WTC11 (cell line): ENCODE measurements at regions not wholly inside any gene's neighbourhood (a gene's known extent, or its start where the extent isn't known, plus 50 kb on each side); places are given as distances from the start of the nearest gene placed in this dataset.

Experiments
- ATAC-seq: fragments of 200-7000 bp; cut with Tn5 transposase; 2 replicates; pipeline ENCODE4 v1.10.0; 2021; ENCODE audit warnings: mild to moderate bottlenecking, moderate library complexity
- CTCF ChIA-PET: fragments of 300-600 bp; sonication (Branson Sonifier 250); formaldehyde crosslinking; loops from one replicate; lab custom pipeline; 2021; ENCODE audit warnings: antibody characterized with exemption; lab: Charles Lee
- POLR2A ChIA-PET: fragments of 350-600 bp; sonication (Branson Sonifier 250); formaldehyde crosslinking; loops from one replicate; lab custom pipeline; 2021; ENCODE audit warnings: antibody characterized with exemption; lab: Charles Lee
- DNase-seq: peaks from one replicate; pipeline ENCODE4 v3.0.0; 2021; ENCODE audit warnings: low spot score
- H3K27ac Mint-ChIP-seq: 2 replicates; pipeline ENCODE4 v1.8.0; 2021; ENCODE audit warnings: mixed read lengths
- H3K27me3 Mint-ChIP-seq: 2 replicates; pipeline ENCODE4 v1.8.0; 2021; ENCODE audit warnings: low read depth, mild to moderate bottlenecking, moderate library complexity, mixed read lengths
- H3K36me3 Mint-ChIP-seq: 2 replicates; pipeline ENCODE4 v1.8.0; 2021; ENCODE audit warnings: mixed read lengths
- H3K4me1 Mint-ChIP-seq: 2 replicates; pipeline ENCODE4 v1.8.0; 2022; ENCODE audit warnings: mixed read lengths
- H3K4me3 Mint-ChIP-seq: 2 replicates; pipeline ENCODE4 v1.8.0; 2021; ENCODE audit warnings: mild to moderate bottlenecking, moderate library complexity, mixed read lengths
- H3K9me3 Mint-ChIP-seq: 2 replicates; pipeline ENCODE4 v1.8.0; 2021; ENCODE audit warnings: mixed read lengths
- AFF4 ChIP-seq: sonication (generic); formaldehyde crosslinking; IDR thresholded peaks from 2 replicates; pipeline ENCODE4 v1.8.1; 2023; ENCODE audit warnings: mild to moderate bottlenecking, missing genetic modification reagents, borderline replicate concordance
- AR ChIP-seq: fragments of 250-450 bp; sonication (Bioruptor Pico); IDR thresholded peaks from 2 replicates; pipeline ENCODE4 v1.9.0; 2021; ENCODE audit warnings: mild to moderate bottlenecking
- ATF3 ChIP-seq: sonication (generic); formaldehyde crosslinking; conservative IDR thresholded peaks from 2 replicates; pipeline ENCODE4 v1.8.1; 2022; ENCODE audit warnings: mild to moderate bottlenecking, missing genetic modification reagents
- CBFB ChIP-seq: sonication (generic); formaldehyde crosslinking; IDR thresholded peaks from 2 replicates; pipeline ENCODE4 v1.8.1; 2022; ENCODE audit warnings: mild to moderate bottlenecking, low read depth, missing genetic modification reagents
- FOXP1 ChIP-seq: sonication (generic); formaldehyde crosslinking; IDR thresholded peaks from 2 replicates; pipeline ENCODE4 v1.8.0; 2022; ENCODE audit warnings: missing genetic modification reagents, mild to moderate bottlenecking, moderate library complexity, borderline replicate concordance
- GABPB1 ChIP-seq: sonication (generic); formaldehyde crosslinking; IDR thresholded peaks from 2 replicates; pipeline ENCODE4 v1.8.1; 2023; ENCODE audit warnings: mild to moderate bottlenecking, missing genetic modification reagents
- HMGXB4 ChIP-seq: sonication (generic); formaldehyde crosslinking; IDR thresholded peaks from 2 replicates; pipeline ENCODE4 v1.8.1; 2023; ENCODE audit warnings: mild to moderate bottlenecking, moderate library complexity, missing genetic modification reagents
- IRF1 ChIP-seq: sonication (generic); formaldehyde crosslinking; IDR thresholded peaks from 2 replicates; pipeline ENCODE4 v1.8.0; 2023; ENCODE audit warnings: missing genetic modification reagents
- MYBL2 ChIP-seq: sonication (generic); formaldehyde crosslinking; IDR thresholded peaks from 2 replicates; pipeline ENCODE4 v1.8.1; 2023; ENCODE audit warnings: mild to moderate bottlenecking, moderate library complexity, missing genetic modification reagents
- NR1H2 ChIP-seq: sonication (generic); formaldehyde crosslinking; IDR thresholded peaks from 2 replicates; pipeline ENCODE4 v1.9.0; 2021; ENCODE audit warnings: mild to moderate bottlenecking, moderate library complexity, missing genetic modification reagents
- NR2C2 ChIP-seq: sonication (generic); formaldehyde crosslinking; IDR thresholded peaks from 2 replicates; pipeline ENCODE4 v1.8.0; 2022; ENCODE audit warnings: mild to moderate bottlenecking, missing genetic modification reagents
- OVOL2 ChIP-seq: fragments of 250-450 bp; sonication (Bioruptor Pico); IDR thresholded peaks from 2 replicates; pipeline ENCODE4 v1.9.0; 2021; ENCODE audit warnings: mild to moderate bottlenecking, borderline replicate concordance
- USF2 ChIP-seq: sonication (generic); formaldehyde crosslinking; IDR thresholded peaks from 2 replicates; pipeline ENCODE4 v1.8.1; 2023; ENCODE audit warnings: mild to moderate bottlenecking, missing genetic modification reagents, moderate library complexity
- ZNF425 ChIP-seq: fragments of 250-450 bp; sonication (Bioruptor Pico); conservative IDR thresholded peaks from 2 replicates; pipeline ENCODE4 v1.9.0; 2021; ENCODE audit warnings: mild to moderate bottlenecking
- ZNF512 ChIP-seq: sonication (generic); formaldehyde crosslinking; IDR thresholded peaks from 2 replicates; pipeline ENCODE4 v1.8.1; 2022; ENCODE audit warnings: missing genetic modification reagents, borderline replicate concordance

- H3K4me1 Mint-ChIP-seq: no peaks in the 10 kb centered on the region
- no peak overlapping the region for H3K27ac Mint-ChIP-seq
- ChIA-PET CTCF (interaction anchor here (1.1 to 1.3 kb wide), 2 partner anchors 36 to 61 kb away, joined by 3 read pairs; no protein-coding TSS in a partner anchor), POLR2A (no interaction called here)
- no peak for TF ChIP-seq OVOL2 (CRISPR knock-in tag)
- no peak for TF ChIP-seq MYBL2 (CRISPR knock-in tag)
- no peak for TF ChIP-seq GABPB1 (CRISPR knock-in tag)
- no peak for TF ChIP-seq CBFB (CRISPR knock-in tag)
- TF ChIP-seq NR2C2: no peak
- TF ChIP-seq FOXP1 (CRISPR knock-in tag): no peak
- TF ChIP-seq, all 79 proteins: peak for 0
- H3K9me3 Mint-ChIP-seq: no peaks in the 10 kb centered on the region
- H3K4me3 Mint-ChIP-seq: no peak overlapping the region
- DNase-seq (no peak), ATAC-seq (no peak)
- no peaks in the 10 kb centered on the region for H3K27me3 Mint-ChIP-seq
- H3K36me3 Mint-ChIP-seq: no peaks in the 10 kb centered on the region
Observed at GRCh38 chr10:71031026-71031425, 142.7 kb upstream of the PCBD1 start.

- no peaks in the 10 kb centered on the region for H3K4me1 Mint-ChIP-seq
- H3K27me3 Mint-ChIP-seq: no peaks in the 10 kb centered on the region
- peak; percentile 50; the same call in 1 of the 2 replicates for ATAC-seq
- H3K4me3 Mint-ChIP-seq: no peak overlapping the region
- H3K9me3 Mint-ChIP-seq: no peaks in the 10 kb centered on the region
- no peak for DNase-seq
- ChIA-PET CTCF (interaction anchor here (1.1 to 1.3 kb wide), 2 partner anchors 36 to 62 kb away, joined by 3 read pairs; no protein-coding TSS in a partner anchor), POLR2A (interaction anchor here (1.0 kb wide), 1 partner anchor 260 kb away, joined by 3 read pairs; no protein-coding TSS in a partner anchor)
- no peak overlapping the region for H3K27ac Mint-ChIP-seq
- no peaks in the 10 kb centered on the region for H3K36me3 Mint-ChIP-seq
- TF ChIP-seq CBFB (CRISPR knock-in tag) (no peak), HMGXB4 (CRISPR knock-in tag) (no peak), AR (no peak), IRF1 (CRISPR knock-in tag) (no peak), AFF4 (CRISPR knock-in tag) (no peak), ZNF512 (no peak), USF2 (CRISPR knock-in tag) (no peak), ZNF425 (no peak), NR1H2 (CRISPR knock-in tag) (no peak), ATF3 (CRISPR knock-in tag) (no peak)
Observed at GRCh38 chr10:71031603-71032002, 143.2 kb upstream of the PCBD1 start.
